HG03469 (cell line): ENCODE measurements at regions not wholly inside any gene's neighbourhood (a gene's known extent, or its start where the extent isn't known, plus 50 kb on each side); places are given as distances from the start of the nearest gene placed in this dataset.

Experiments used
- ATAC-seq: cut with Tn5 transposase; IDR thresholded peaks from one replicate; pipeline ENCODE4 v1.9.1; 2021; ENCODE audit warnings: mild to moderate bottlenecking, moderate library complexity, moderate number of reproducible peaks; ENCODE audit not compliant: unreplicated experiment

GRCh38 chr19:31759359-31759758, 410.1 kb upstream of the TSHZ3 start:
- ATAC-seq: no peak

GRCh38 chr19:31761281-31761913, 412.2 kb upstream of the TSHZ3 start:
- no peak for ATAC-seq

- ATAC-seq: no peak
These were observed 421.0 kb upstream of the TSHZ3 start for GRCh38 chr19:31770223-31770622.

- no peak for ATAC-seq
These were observed 423.7 kb upstream of the TSHZ3 start for GRCh38 chr19:31772915-31773314.

- no peak for ATAC-seq
These were observed 432.3 kb upstream of the TSHZ3 start for GRCh38 chr19:31781542-31781941.

GRCh38 chr19:31783592-31783991, 434.4 kb upstream of the TSHZ3 start:
- ATAC-seq: no peak

GRCh38 chr19:31784671-31785101, 435.4 kb upstream of the TSHZ3 start:
- ATAC-seq: no peak

- no peak for ATAC-seq
These were observed 452.4 kb upstream of the TSHZ3 start for GRCh38 chr19:31801611-31802010.

GRCh38 chr19:31803835-31804446, 454.7 kb upstream of the TSHZ3 start:
- no peak for ATAC-seq

GRCh38 chr19:31804668-31805067, 455.4 kb upstream of the TSHZ3 start:
- no peak for ATAC-seq

- no peak for ATAC-seq
These were observed 461.4 kb upstream of the TSHZ3 start for GRCh38 chr19:31810536-31811109.

- no peak for ATAC-seq
These were observed 468.9 kb upstream of the TSHZ3 start for GRCh38 chr19:31817971-31818797.

GRCh38 chr19:31818798-31819105, 469.5 kb upstream of the TSHZ3 start:
- no peak for ATAC-seq

- ATAC-seq: no peak
These were observed 470.6 kb upstream of the TSHZ3 start for GRCh38 chr19:31819837-31820236.

- ATAC-seq: no peak
These were observed 472.1 kb upstream of the TSHZ3 start for GRCh38 chr19:31821346-31821745.

- no peak for ATAC-seq
These were observed 476.2 kb upstream of the TSHZ3 start for GRCh38 chr19:31825134-31826094.

GRCh38 chr19:31826325-31826724, 477.1 kb upstream of the TSHZ3 start:
- no peak for ATAC-seq

GRCh38 chr19:31831421-31832175, 482.4 kb upstream of the TSHZ3 start:
- ATAC-seq: no peak

- no peak for ATAC-seq
These were observed 482.9 kb upstream of the TSHZ3 start for GRCh38 chr19:31832176-31832548.

- ATAC-seq: no peak
These were observed 484.8 kb upstream of the TSHZ3 start for GRCh38 chr19:31834070-31834469.
